ENCODE measurements at regions not wholly inside any gene's neighbourhood (a gene's known extent, or its start where the extent isn't known, plus 50 kb on each side); places are given as distances from the start of the nearest gene placed in this dataset.

- no peak for DNase-seq (ENCODE audit: low read depth)
- no peak for TF ChIP-seq CTCF (IDR thresholded peaks at IDR 0.05; ENCODE audit: insufficient read depth, low read length)
- H3K4me3 ChIP-seq (ENCODE audit: low read depth, low read length) = no peak overlapping the region
These were observed 203.3 kb upstream of the FBXO11 start for GRCh38 chr2:48109491-48110204.

- H3K4me3 ChIP-seq (ENCODE audit: low read depth, low read length) = no peak overlapping the region
- no peak for TF ChIP-seq CTCF (IDR thresholded peaks at IDR 0.05; ENCODE audit: insufficient read depth, low read length)
- DNase-seq (ENCODE audit: low read depth) = no peak
These were observed 204.0 kb upstream of the FOXN2 start for GRCh38 chr2:48110492-48110891.

GRCh38 chr2:48112911-48113680 is 201.4 kb upstream of the FOXN2 start:
- no peak for TF ChIP-seq CTCF (IDR thresholded peaks at IDR 0.05; ENCODE audit: insufficient read depth, low read length)
- H3K4me3 ChIP-seq (ENCODE audit: low read depth, low read length) = no peak overlapping the region
- DNase-seq (ENCODE audit: low read depth) = peak; percentile 70

GRCh38 chr2:48113767-48114166 is 200.7 kb upstream of the FOXN2 start:
- H3K4me3 ChIP-seq (ENCODE audit: low read depth, low read length) = no peak overlapping the region

GRCh38 chr2:48114256-48114655 is 200.2 kb upstream of the FOXN2 start:
- peak; percentile 80 for DNase-seq (ENCODE audit: low read depth)
- no peak overlapping the region for H3K4me3 ChIP-seq (ENCODE audit: low read depth, low read length)
- no peak for TF ChIP-seq CTCF (IDR thresholded peaks at IDR 0.05; ENCODE audit: insufficient read depth, low read length)

More at GRCh38 chr2:48113767-48114166, 200.7 kb upstream of the FOXN2 start:
- TF ChIP-seq CTCF (IDR thresholded peaks at IDR 0.05; ENCODE audit: insufficient read depth, low read length) = no peak
- no peak for DNase-seq (ENCODE audit: low read depth)

GRCh38 chr2:48116497-48116896 is 198.0 kb upstream of the FOXN2 start:
- no peak overlapping the region for H3K4me3 ChIP-seq (ENCODE audit: low read depth, low read length)
- no peak for DNase-seq (ENCODE audit: low read depth)
- no peak for TF ChIP-seq CTCF (IDR thresholded peaks at IDR 0.05; ENCODE audit: insufficient read depth, low read length)

All from fibroblast of the aortic adventitia (primary cell).